H1 (cell line): ENCODE measurements at regions not wholly inside any gene's neighbourhood (a gene's known extent, or its start where the extent isn't known, plus 50 kb on each side); places are given as distances from the start of the nearest gene placed in this dataset.

Experiments
- CTCF ChIA-PET: fragments of 300-600 bp; sonication (Branson Sonifier 250); formaldehyde crosslinking; loops from one replicate; lab custom pipeline; 2021; ENCODE audit not compliant: partially characterized antibody; lab: Charles Lee
- POLR2A ChIA-PET: fragments of 300-600 bp; sonication (Branson Sonifier 250); formaldehyde crosslinking; loops from one replicate; lab custom pipeline; 2021; ENCODE audit warnings: inconsistent platforms; ENCODE audit not compliant: partially characterized antibody; lab: Charles Lee
- DNase-seq, 2 experiments: peaks; one replicate each; pipeline versions ENCODE4 v3.0.0 to v3.0.0-alpha.2; 2010 to 2022; ENCODE audit warnings: low spot score in 2 of 2, low read depth in 1 of 2, mixed read lengths in 1 of 2
- FAIRE-seq: peaks from 2 replicates; lab custom pipeline; 2011; peaks lifted over from hg19 to GRCh38; lab: Jason Lieb, UNC
- H2AFZ ChIP-seq: 2 replicates; pipeline ENCODE4 v1.8.1; 2012; ENCODE audit warnings: low read length, inconsistent platforms
- H2AK5ac ChIP-seq: 2 replicates; pipeline ENCODE4 v1.6.1; 2013; ENCODE audit warnings: low read depth, low read length
- H2BK120ac ChIP-seq: replicated peaks from 2 replicates; pipeline ENCODE3; 2013; ENCODE audit warnings: low read depth, low read length, inconsistent platforms
- H2BK12ac ChIP-seq: 2 replicates; pipeline ENCODE4 v1.6.1; 2013; ENCODE audit warnings: low read depth, low read length
- H2BK15ac ChIP-seq: 2 replicates; pipeline ENCODE4 v1.6.1; 2013; ENCODE audit warnings: low read length
- H2BK20ac ChIP-seq: 2 replicates; pipeline ENCODE4 v1.6.1; 2013; ENCODE audit warnings: low read length
- H2BK5ac ChIP-seq: 2 replicates; pipeline ENCODE4 v1.6.1; 2013; ENCODE audit warnings: low read depth, low read length
- H3K14ac ChIP-seq: 2 replicates; pipeline ENCODE4 v1.6.1; 2013; ENCODE audit warnings: inconsistent platforms; ENCODE audit not compliant: insufficient read length
- H3K18ac ChIP-seq: 2 replicates; pipeline ENCODE4 v1.6.1; 2013; ENCODE audit warnings: low read length; ENCODE audit errors: extremely low read depth
- H3K23ac ChIP-seq: 2 replicates; pipeline ENCODE4 v1.6.1; 2013; ENCODE audit warnings: inconsistent platforms; ENCODE audit not compliant: insufficient read length
- H3K23me2 ChIP-seq: 2 replicates; pipeline ENCODE4 v1.6.1; 2013; ENCODE audit warnings: low read depth, low read length
- H3K27ac ChIP-seq: 2 replicates; pipeline ENCODE4 v1.6.1; 2011; ENCODE audit warnings: low read depth, low read length, inconsistent platforms
- H3K27me3 ChIP-seq, 4 experiments: replicated peaks in 1 of 4; 1 replicate in 1 of 4; 2 replicates in 3 of 4; pipeline versions ENCODE4 v1.6.1 to v1.8.1; 2011 to 2013; ENCODE audit warnings: low read length in 3 of 4, mild to moderate bottlenecking in 3 of 4, inconsistent platforms in 2 of 4, mixed read lengths in 2 of 4, moderate library complexity in 1 of 4; ENCODE audit not compliant: control insufficient read depth in 3 of 4, insufficient read depth in 3 of 4; ENCODE audit errors: extremely low read depth in 1 of 4
- H3K36me3 ChIP-seq, 4 experiments: 2 replicates each; pipeline versions ENCODE4 v1.6.1 to v1.8.1; 2011 to 2013; ENCODE audit warnings: mild to moderate bottlenecking in 4 of 4, low read length in 3 of 4, moderate library complexity in 2 of 4, control low read depth in 1 of 4, inconsistent platforms in 1 of 4; ENCODE audit not compliant: insufficient read depth in 4 of 4, control insufficient read depth in 2 of 4
- H3K4ac ChIP-seq: replicated peaks from 2 replicates; pipeline ENCODE3; 2013; ENCODE audit warnings: low read length, low read depth, mixed read lengths, inconsistent platforms; ENCODE audit not compliant: insufficient read length
- H3K4me1 ChIP-seq, 4 experiments: replicated peaks in 1 of 4; 1 replicate in 1 of 4; 2 replicates in 3 of 4; pipeline versions ENCODE4 v1.6.1 to v1.8.1; 2011 to 2013; ENCODE audit warnings: low read length in 3 of 4, inconsistent platforms in 2 of 4, mixed read lengths in 1 of 4; ENCODE audit not compliant: insufficient read depth in 4 of 4, control insufficient read depth in 3 of 4
- H3K4me2 ChIP-seq, 2 experiments: 2 replicates each; pipeline versions ENCODE4 v1.6.1 to v1.8.1; 2011 to 2013; ENCODE audit warnings: low read depth in 2 of 2, low read length in 2 of 2, control low read depth in 1 of 2, inconsistent platforms in 1 of 2, mild to moderate bottlenecking in 1 of 2; ENCODE audit not compliant: insufficient read depth in 1 of 2
- H3K4me3 ChIP-seq, 4 experiments: fragments of 200-600, 300-600 bp in 1 of 4; sonication (generic), shearing (Covaris generic), sonication (Bioruptor Twin) in 1 of 4; 2 replicates each; pipeline versions ENCODE4 v1.5.1 to v1.8.1; 2011 to 2016; ENCODE audit warnings: low read length in 4 of 4, low read depth in 3 of 4, control low read depth in 2 of 4, inconsistent platforms in 2 of 4, mild to moderate bottlenecking in 2 of 4, mixed read lengths in 1 of 4, moderate library complexity in 1 of 4; ENCODE audit not compliant: insufficient read depth in 2 of 4; ENCODE audit errors: extremely low read depth in 1 of 4
- H3K56ac ChIP-seq: replicated peaks from 2 replicates; pipeline ENCODE3; 2013; ENCODE audit warnings: low read depth, mild to moderate bottlenecking, mixed read lengths, low read length, inconsistent platforms; ENCODE audit not compliant: insufficient read length
- H3K79me1 ChIP-seq: 2 replicates; pipeline ENCODE4 v1.6.1; 2013; ENCODE audit warnings: low read depth, low read length, control low read depth
- H3K79me2 ChIP-seq, 2 experiments: 2 replicates each; pipeline versions ENCODE4 v1.6.1 to v1.8.1; 2012 to 2013; ENCODE audit warnings: low read length in 2 of 2, mild to moderate bottlenecking in 2 of 2, inconsistent platforms in 1 of 2; ENCODE audit not compliant: insufficient read depth in 2 of 2, control insufficient read depth in 1 of 2
- H3K9ac ChIP-seq, 4 experiments: replicated peaks in 1 of 4; 1 replicate in 1 of 4; 2 replicates in 3 of 4; pipeline versions ENCODE4 v1.6.1 to v1.8.1; 2011 to 2013; ENCODE audit warnings: low read depth in 3 of 4, low read length in 3 of 4, control low read depth in 2 of 4, mild to moderate bottlenecking in 2 of 4, moderate library complexity in 2 of 4, inconsistent platforms in 1 of 4; ENCODE audit errors: extremely low read depth in 1 of 4
- H3K9me3 ChIP-seq, 2 experiments: 2 replicates each; pipeline versions ENCODE4 v1.6.1 to v1.8.1; 2012 to 2013; ENCODE audit warnings: mild to moderate bottlenecking in 2 of 2, moderate library complexity in 2 of 2, control low read depth in 1 of 2, inconsistent platforms in 1 of 2, low read depth in 1 of 2, low read length in 1 of 2, mixed read lengths in 1 of 2; ENCODE audit not compliant: insufficient read depth in 2 of 2
- H4K20me1 ChIP-seq, 2 experiments: replicated peaks in 1 of 2; 2 replicates each; pipeline versions ENCODE3 to v1.8.1; 2011 to 2013; ENCODE audit warnings: inconsistent platforms in 2 of 2, low read length in 2 of 2, mild to moderate bottlenecking in 1 of 2; ENCODE audit not compliant: insufficient read depth in 2 of 2, control insufficient read depth in 1 of 2
- H4K5ac ChIP-seq: 2 replicates; pipeline ENCODE4 v1.6.1; 2013; ENCODE audit warnings: low read length, low read depth, mixed read lengths, inconsistent platforms; ENCODE audit not compliant: insufficient read length
- H4K8ac ChIP-seq: 2 replicates; pipeline ENCODE4 v1.8.0; 2013; ENCODE audit warnings: mild to moderate bottlenecking, moderate library complexity, low read length, inconsistent platforms; ENCODE audit not compliant: insufficient read depth; ENCODE audit errors: extremely low read depth
- H4K91ac ChIP-seq: replicated peaks from 2 replicates; pipeline ENCODE3; 2013; ENCODE audit warnings: low read length, mixed read lengths, inconsistent platforms; ENCODE audit not compliant: insufficient read length
- ATF2 ChIP-seq: IDR thresholded peaks from 2 replicates; pipeline ENCODE4 v1.6.1; 2012; ENCODE audit warnings: low read length, inconsistent platforms
- CBX8 ChIP-seq: fragments of 300-800, 300-1000 bp; sonication (generic); IDR thresholded peaks from 2 replicates; pipeline ENCODE4 v1.7.1; 2016; ENCODE audit warnings: low read depth, low read length, borderline replicate concordance
- CHD1 ChIP-seq: IDR thresholded peaks from 2 replicates; pipeline ENCODE4 v1.6.1; 2012; ENCODE audit warnings: low read depth, low read length, improper control_type of control experiment
- CHD2 ChIP-seq: IDR thresholded peaks from 2 replicates; pipeline ENCODE4 v1.6.1; 2012; ENCODE audit warnings: low read length, improper control_type of control experiment
- CTBP2 ChIP-seq: IDR thresholded peaks from 2 replicates; pipeline ENCODE4 v1.7.0; 2011; ENCODE audit warnings: borderline replicate concordance, mild to moderate bottlenecking, moderate library complexity, mixed read lengths, low read length; ENCODE audit not compliant: insufficient read depth, insufficient read length
- EZH2 ChIP-seq: fragments of 200-600 bp; sonication (generic); IDR thresholded peaks from 2 replicates; pipeline ENCODE4 v1.7.1; 2012; ENCODE audit warnings: low read depth, mild to moderate bottlenecking, moderate library complexity, low read length, inconsistent platforms; ENCODE audit not compliant: severe bottlenecking
- HDAC2 ChIP-seq, 2 experiments: fragments of 300-600 bp in 1 of 2; sonication (generic) in 1 of 2; IDR thresholded peaks; 2 replicates each; pipeline ENCODE4 v1.6.1; 2011 to 2012; ENCODE audit warnings: low read depth in 2 of 2, low read length in 2 of 2, mild to moderate bottlenecking in 2 of 2, moderate library complexity in 2 of 2, borderline replicate concordance in 1 of 2, inconsistent platforms in 1 of 2
- MAFK ChIP-seq: IDR thresholded peaks from 2 replicates; pipeline ENCODE4 v1.6.1; 2012; ENCODE audit warnings: low read depth, mild to moderate bottlenecking, improper control_type of control experiment, low read length
- NANOG ChIP-seq: IDR thresholded peaks from 2 replicates; pipeline ENCODE4 v1.6.1; 2011; ENCODE audit warnings: low read length, low read depth, mild to moderate bottlenecking, inconsistent platforms; ENCODE audit not compliant: insufficient read depth, poor library complexity, severe bottlenecking
- RBBP5 ChIP-seq: IDR thresholded peaks from 2 replicates; pipeline ENCODE4 v1.7.1; 2012; ENCODE audit warnings: low read depth, mild to moderate bottlenecking, inconsistent platforms, low read length, moderate library complexity, borderline replicate concordance
- SAP30 ChIP-seq: fragments of 300-600 bp; sonication (generic); IDR thresholded peaks from 2 replicates; pipeline ENCODE4 v1.7.1; 2012; ENCODE audit warnings: low read length, moderate library complexity, mild to moderate bottlenecking, inconsistent platforms; ENCODE audit not compliant: insufficient read depth, insufficient replicate concordance
- TEAD4 ChIP-seq: IDR thresholded peaks from 2 replicates; pipeline ENCODE4 v1.6.1; 2012; ENCODE audit warnings: low read depth, low read length, inconsistent platforms, mixed read lengths
- WGBS, 2 experiments: shearing (Covaris generic) in 1 of 2; methylation state at CpG; one replicate each; pipeline versions ENCODE4 v1.1.6 to v1.1.7; 2013 to 2015; ENCODE audit warnings: low lambda C conversion rate in 2 of 2, mixed read lengths in 2 of 2, inconsistent platforms in 1 of 2, low coverage in 1 of 2, missing lambda C conversion rate in 1 of 2; ENCODE audit not compliant: insufficient replicate concordance in 2 of 2, insufficient coverage in 1 of 2, insufficient read length in 1 of 2; ENCODE audit errors: extremely low coverage in 1 of 2, missing lambda C conversion rate in 1 of 2; 5-methylcytosine and 5-hydroxymethylcytosine counted together

- Histone ChIP-seq H2AK5ac (no peak overlapping the region), H3K23me2 (no peaks in the 10 kb centered on the region), H4K20me1 (no peaks in the 10 kb centered on the region), H3K79me2 (no peaks in the 10 kb centered on the region), H3K18ac (no peak overlapping the region), H2BK20ac (no peak overlapping the region), H4K5ac (no peak overlapping the region), H4K91ac (no peak overlapping the region), H2BK12ac (no peak overlapping the region), H3K4me1 (no peaks in the 10 kb centered on the region), H2BK5ac (no peak overlapping the region), H3K23ac (no peak overlapping the region), H3K56ac (no peak overlapping the region), H3K36me3 (no peaks in the 10 kb centered on the region), H3K4me2 (no peak overlapping the region), H3K79me1 (no peaks in the 10 kb centered on the region), H3K4me3 (no peak overlapping the region), H4K8ac (no peak overlapping the region), H2BK120ac (no peak overlapping the region), H3K9ac (no peak overlapping the region), H2AFZ (no peak overlapping the region), H3K27me3 (no peaks in the 10 kb centered on the region), H2BK15ac (no peak overlapping the region), H3K9me3 (no peaks in the 10 kb centered on the region), H3K4ac (no peak overlapping the region), H3K14ac (no peak overlapping the region), H3K27ac (no peak overlapping the region)
- POLR2A ChIA-PET: no interaction called here
- DNase-seq (no peak), FAIRE-seq (no peak)
- 62% methylated on average over 2 of the region's 2 CpGs; no CpG with 5 or more reads in 1 of the 2 experiments for WGBS, 2 experiments
- CTCF ChIA-PET: interaction anchor here (1.1 kb wide), 1 partner anchor 53 kb away, joined by 4 read pairs; no protein-coding TSS in a partner anchor
- TF ChIP-seq CTBP2 (no peak), CHD1 (no peak), TEAD4 (no peak), CBX8 (no peak), NANOG (no peak), CHD2 (no peak), HDAC2 (IDR thresholded peaks at IDR 0.05; ENCODE audit: borderline replicate concordance in 1 of 2, low read depth in 2 of 2, low read length in 2 of 2) (no peak), EZH2 (no peak), RBBP5 (no peak), MAFK (no peak), ATF2 (no peak), SAP30 (no peak)
Measured at GRCh38 chr5:152089644-152090043, 165.0 kb upstream of the GLRA1 start.
